HG03039 (cell line): ENCODE measurements at regions not wholly inside any gene's neighbourhood (a gene's known extent, or its start where the extent isn't known, plus 50 kb on each side); places are given as distances from the start of the nearest gene placed in this dataset.
"Not testable (repeated sequence)": the region's sequence is repeated elsewhere in the genome, so short reads cannot be mapped to it uniquely, and the experiment has no call there.

Source experiments
- ATAC-seq: cut with Tn5 transposase; IDR thresholded peaks from one replicate; pipeline ENCODE4 v1.9.1; 2021; ENCODE audit warnings: mild to moderate bottlenecking, moderate library complexity; ENCODE audit not compliant: unreplicated experiment

GRCh38 chrX:52261125-52261462 lies 76.4 kb downstream of the MAGED4 start:
- ATAC-seq = no peak

GRCh38 chrX:52261463-52262194 lies 76.9 kb downstream of the MAGED4 start:
- ATAC-seq = peak; percentile 99

GRCh38 chrX:52262195-52262546 lies 77.5 kb downstream of the MAGED4 start:
- peak; percentile 6 for ATAC-seq

GRCh38 chrX:52263417-52263816 lies 78.7 kb downstream of the MAGED4 start:
- no peak for ATAC-seq

GRCh38 chrX:52265713-52266112 lies 81.0 kb downstream of the MAGED4 start:
- no peak for ATAC-seq

GRCh38 chrX:52268502-52268901 lies 83.8 kb downstream of the MAGED4 start:
- not testable (repeated sequence) for ATAC-seq

- ATAC-seq = no peak
Measured at GRCh38 chrX:52270453-52271116, 85.9 kb downstream of the MAGED4 start.

GRCh38 chrX:52271206-52271605 lies 86.5 kb downstream of the MAGED4 start:
- no peak for ATAC-seq

- no peak for ATAC-seq
Measured at GRCh38 chrX:52277666-52278065, 91.2 kb upstream of the XAGE2 start.

- ATAC-seq = no peak
Measured at GRCh38 chrX:52280812-52281211, 88.0 kb upstream of the XAGE2 start.

GRCh38 chrX:52284865-52285264 lies 84.0 kb upstream of the XAGE2 start:
- ATAC-seq = no peak

- ATAC-seq = not testable (repeated sequence)
Measured at GRCh38 chrX:52298968-52299367, 69.9 kb upstream of the XAGE2 start.

GRCh38 chrX:52308532-52308931 lies 60.3 kb upstream of the XAGE2 start:
- not testable (repeated sequence) for ATAC-seq
